NT2/D1 (cell line): ENCODE measurements at regions not wholly inside any gene's neighbourhood (a gene's known extent, or its start where the extent isn't known, plus 50 kb on each side); places are given as distances from the start of the nearest gene placed in this dataset.

Source experiments
- DNase-seq: peaks from one replicate; pipeline ENCODE4 v3.0.0-alpha.2; 2011; ENCODE audit warnings: low read depth, low spot score
- H3K27me3 ChIP-seq: 2 replicates; pipeline ENCODE4 v1.6.0; 2011; ENCODE audit warnings: mild to moderate bottlenecking; ENCODE audit not compliant: insufficient read length, insufficient read depth
- H3K36me3 ChIP-seq: 2 replicates; pipeline ENCODE4 v1.6.1; 2011; ENCODE audit warnings: mild to moderate bottlenecking, low read length, mixed read lengths; ENCODE audit not compliant: insufficient read depth, insufficient read length
- H3K4me1 ChIP-seq: 2 replicates; pipeline ENCODE4 v1.5.1; 2011; ENCODE audit not compliant: insufficient read depth, insufficient read length
- H3K4me3 ChIP-seq: 2 replicates; pipeline ENCODE4 v1.5.1; 2011; ENCODE audit warnings: low read depth; ENCODE audit not compliant: insufficient read length
- H3K9ac ChIP-seq: 2 replicates; pipeline ENCODE4 v1.6.0; 2011; ENCODE audit warnings: low read depth; ENCODE audit not compliant: insufficient read length
- H3K9me3 ChIP-seq: 2 replicates; pipeline ENCODE4 v1.5.1; 2011; ENCODE audit warnings: mild to moderate bottlenecking, low read length; ENCODE audit not compliant: insufficient read depth
- SUZ12 ChIP-seq: IDR thresholded peaks from 2 replicates; pipeline ENCODE4 v1.6.1; 2011; ENCODE audit not compliant: insufficient read length, insufficient read depth; ENCODE audit errors: extremely low read depth
- YY1 ChIP-seq: IDR thresholded peaks from 2 replicates; pipeline ENCODE4 v1.6.1; 2011; ENCODE audit not compliant: insufficient read length, insufficient read depth
- ZNF274 ChIP-seq: IDR thresholded peaks from 2 replicates; pipeline ENCODE4 v1.6.1; 2011; ENCODE audit warnings: mild to moderate bottlenecking, low read depth, low read length

GRCh38 chr11:70731271-70732022, 333.1 kb downstream of the CTTN start:
- H3K4me3 ChIP-seq, result no peak overlapping the region
- H3K27me3 ChIP-seq, result no peaks in the 10 kb centered on the region
- no peaks in the 10 kb centered on the region for H3K9me3 ChIP-seq
- no peak overlapping the region for H3K9ac ChIP-seq
- DNase-seq, result no peak
- peaks cover 8% of the 10 kb centered on the region for H3K4me1 ChIP-seq
- H3K36me3 ChIP-seq, result no peaks in the 10 kb centered on the region
- no peak for TF ChIP-seq YY1
- no peak for TF ChIP-seq ZNF274
- no peak for TF ChIP-seq SUZ12

GRCh38 chr11:70732023-70732880, 333.9 kb downstream of the CTTN start:
- Histone ChIP-seq H3K9me3 (no peaks in the 10 kb centered on the region), H3K9ac (no peak overlapping the region), H3K27me3 (no peaks in the 10 kb centered on the region), H3K4me3 (no peak overlapping the region), H3K4me1 (peaks cover 8% of the 10 kb centered on the region), H3K36me3 (no peaks in the 10 kb centered on the region)
- DNase-seq, result no peak
- TF ChIP-seq ZNF274 (no peak), SUZ12 (no peak), YY1 (no peak)

DNA sequence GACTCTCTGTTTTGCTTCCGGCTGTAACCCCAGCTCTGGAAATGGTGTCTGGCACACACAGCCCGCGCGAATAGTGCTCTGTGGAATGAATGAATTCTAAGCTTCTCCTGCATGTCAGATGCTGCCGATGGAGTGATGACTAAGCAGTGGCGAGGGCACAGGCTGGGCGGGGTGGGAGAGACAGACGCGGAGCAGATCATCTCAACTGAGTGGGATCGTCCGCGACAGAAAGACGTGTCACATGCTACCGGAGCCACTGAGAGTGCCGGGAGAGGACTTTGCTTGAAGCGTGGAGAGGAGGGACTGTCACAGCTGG, 334.5 kb downstream of the CTTN start:
- TF ChIP-seq YY1 (no peak), ZNF274 (no peak), SUZ12 (no peak)
- Histone ChIP-seq H3K27me3 (no peaks in the 10 kb centered on the region), H3K36me3 (no peaks in the 10 kb centered on the region), H3K4me1 (peaks cover 8% of the 10 kb centered on the region), H3K4me3 (no peak overlapping the region), H3K9me3 (no peaks in the 10 kb centered on the region), H3K9ac (no peak overlapping the region)
- no peak for DNase-seq

- H3K9ac ChIP-seq, result no peak overlapping the region
- peaks cover 5% of the 10 kb centered on the region for H3K4me1 ChIP-seq
- H3K4me3 ChIP-seq, result no peak overlapping the region
- no peak for DNase-seq
- H3K36me3 ChIP-seq, result no peaks in the 10 kb centered on the region
- H3K27me3 ChIP-seq, result no peaks in the 10 kb centered on the region
- H3K9me3 ChIP-seq, result no peaks in the 10 kb centered on the region
- TF ChIP-seq ZNF274, result no peak
- TF ChIP-seq YY1, result no peak
- TF ChIP-seq SUZ12, result no peak
These were observed 335.3 kb downstream of the CTTN start for GRCh38 chr11:70733327-70734325.

- H3K9me3 ChIP-seq, result no peaks in the 10 kb centered on the region
- peaks cover 5% of the 10 kb centered on the region for H3K4me1 ChIP-seq
- no peak for DNase-seq
- no peak overlapping the region for H3K9ac ChIP-seq
- no peaks in the 10 kb centered on the region for H3K27me3 ChIP-seq
- no peak overlapping the region for H3K4me3 ChIP-seq
- TF ChIP-seq SUZ12 (no peak), YY1 (no peak)
- no peaks in the 10 kb centered on the region for H3K36me3 ChIP-seq
These were observed 336.1 kb downstream of the CTTN start for GRCh38 chr11:70734379-70734778.

- TF ChIP-seq YY1, result no peak
- TF ChIP-seq SUZ12, result no peak
- TF ChIP-seq ZNF274, result no peak
- DNase-seq, result no peak
- Histone ChIP-seq H3K36me3 (no peaks in the 10 kb centered on the region), H3K9ac (no peak overlapping the region), H3K4me1 (peaks cover 5% of the 10 kb centered on the region), H3K9me3 (no peaks in the 10 kb centered on the region), H3K4me3 (no peak overlapping the region), H3K27me3 (no peaks in the 10 kb centered on the region)
These were observed 336.6 kb downstream of the CTTN start for GRCh38 chr11:70734911-70735310.
